ENCODE measurements at regions not wholly inside any gene's neighbourhood (a gene's known extent, or its start where the extent isn't known, plus 50 kb on each side); places are given as distances from the start of the nearest gene placed in this dataset.

DNA sequence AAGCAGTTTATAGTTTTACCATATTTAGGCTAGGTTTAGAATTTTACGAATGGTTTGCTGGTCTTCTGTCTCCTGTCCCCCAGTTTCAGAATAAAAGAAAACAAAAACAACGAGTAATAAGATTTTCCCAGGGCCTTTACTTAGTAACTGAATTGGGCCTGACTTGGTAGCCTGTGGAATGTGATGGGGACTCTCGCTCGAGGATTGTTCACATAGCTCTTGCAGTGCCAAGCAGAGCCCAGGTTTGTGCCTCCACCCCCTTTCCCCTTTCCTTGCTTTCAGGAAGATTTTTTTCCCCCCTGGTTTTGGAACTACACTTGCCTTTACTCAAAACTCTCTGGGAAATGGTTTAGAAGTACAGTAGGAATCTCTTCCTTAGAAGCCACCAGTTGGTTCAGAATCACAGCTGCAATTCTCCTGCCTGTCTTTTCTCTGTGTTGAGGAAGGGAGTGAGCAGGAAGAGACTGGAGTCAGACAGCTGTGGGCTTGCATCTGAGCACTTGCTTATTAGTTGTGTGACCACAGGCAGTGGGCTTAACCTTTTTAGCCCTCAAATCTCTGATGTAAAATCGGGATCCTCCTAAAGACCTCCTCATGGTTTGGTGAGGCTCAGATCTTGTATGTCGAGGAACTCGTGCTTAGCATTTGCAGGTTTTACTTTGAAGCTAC lies 501.2 kb downstream of the PCNX1 start:
- Histone ChIP-seq H3K79me2 (replicated peaks; ENCODE audit: insufficient read depth) (peaks cover 73% of the 10 kb centered on the region), H3F3A (replicated peaks; ENCODE audit: low read depth) (no peaks in the 10 kb centered on the region), H3K27ac (ENCODE audit: low read depth) (no peak overlapping the region), H3K9me2 (ENCODE audit: insufficient read depth) (no peaks in the 10 kb centered on the region), H4K20me1 (replicated peaks; ENCODE audit: insufficient read depth) (no peaks in the 10 kb centered on the region), H3K4me3 (no peak overlapping the region), H3K36me3 (ENCODE audit: insufficient read depth) (no peaks in the 10 kb centered on the region), H3K4me2 (no peak overlapping the region), H3K4me1 (ENCODE audit: insufficient read depth) (no peaks in the 10 kb centered on the region; the same call in 1 of the 2 replicates), H3K27me3 (ENCODE audit: insufficient read depth) (no peaks in the 10 kb centered on the region), H2AFZ (no peak overlapping the region)
- H3K9me3 Mint-ChIP-seq, result no peaks in the 10 kb centered on the region
- DNase-seq (ENCODE audit: low spot score) (peak; percentile 45), ATAC-seq (peak; percentile 86)
- peaks cover 20% of the 10 kb centered on the region for H3K36me3 Mint-ChIP-seq (ENCODE audit: low read depth)
- H3K27me3 Mint-ChIP-seq (ENCODE audit: insufficient read depth, low read depth, poor library complexity), result no peaks in the 10 kb centered on the region
- 0 out of 2 replicates have a peak overlapping the region, but pooled peaks have one; percentile 2 for H3K27ac Mint-ChIP-seq
- TF ChIP-seq JUNB (IDR thresholded peaks at IDR 0.05; ENCODE audit: unreplicated experiment), result no peak
- TF ChIP-seq, protein P1, sequence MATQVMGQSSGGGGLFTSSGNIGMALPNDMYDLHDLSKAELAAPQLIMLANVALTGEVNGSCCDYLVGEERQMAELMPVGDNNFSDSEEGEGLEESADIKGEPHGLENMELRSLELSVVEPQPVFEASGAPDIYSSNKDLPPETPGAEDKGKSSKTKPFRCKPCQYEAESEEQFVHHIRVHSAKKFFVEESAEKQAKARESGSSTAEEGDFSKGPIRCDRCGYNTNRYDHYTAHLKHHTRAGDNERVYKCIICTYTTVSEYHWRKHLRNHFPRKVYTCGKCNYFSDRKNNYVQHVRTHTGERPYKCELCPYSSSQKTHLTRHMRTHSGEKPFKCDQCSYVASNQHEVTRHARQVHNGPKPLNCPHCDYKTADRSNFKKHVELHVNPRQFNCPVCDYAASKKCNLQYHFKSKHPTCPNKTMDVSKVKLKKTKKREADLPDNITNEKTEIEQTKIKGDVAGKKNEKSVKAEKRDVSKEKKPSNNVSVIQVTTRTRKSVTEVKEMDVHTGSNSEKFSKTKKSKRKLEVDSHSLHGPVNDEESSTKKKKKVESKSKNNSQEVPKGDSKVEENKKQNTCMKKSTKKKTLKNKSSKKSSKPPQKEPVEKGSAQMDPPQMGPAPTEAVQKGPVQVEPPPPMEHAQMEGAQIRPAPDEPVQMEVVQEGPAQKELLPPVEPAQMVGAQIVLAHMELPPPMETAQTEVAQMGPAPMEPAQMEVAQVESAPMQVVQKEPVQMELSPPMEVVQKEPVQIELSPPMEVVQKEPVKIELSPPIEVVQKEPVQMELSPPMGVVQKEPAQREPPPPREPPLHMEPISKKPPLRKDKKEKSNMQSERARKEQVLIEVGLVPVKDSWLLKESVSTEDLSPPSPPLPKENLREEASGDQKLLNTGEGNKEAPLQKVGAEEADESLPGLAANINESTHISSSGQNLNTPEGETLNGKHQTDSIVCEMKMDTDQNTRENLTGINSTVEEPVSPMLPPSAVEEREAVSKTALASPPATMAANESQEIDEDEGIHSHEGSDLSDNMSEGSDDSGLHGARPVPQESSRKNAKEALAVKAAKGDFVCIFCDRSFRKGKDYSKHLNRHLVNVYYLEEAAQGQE (IDR thresholded peaks at IDR 0.05; ENCODE audit: unreplicated experiment), result no peak
- TF ChIP-seq ZNF114 (CRISPR knock-in tag; IDR thresholded peaks at IDR 0.05), result no peak
- no peak for TF ChIP-seq STAT1 (IDR thresholded peaks at IDR 0.05; ENCODE audit: unreplicated experiment)
- TF ChIP-seq, protein P2, sequence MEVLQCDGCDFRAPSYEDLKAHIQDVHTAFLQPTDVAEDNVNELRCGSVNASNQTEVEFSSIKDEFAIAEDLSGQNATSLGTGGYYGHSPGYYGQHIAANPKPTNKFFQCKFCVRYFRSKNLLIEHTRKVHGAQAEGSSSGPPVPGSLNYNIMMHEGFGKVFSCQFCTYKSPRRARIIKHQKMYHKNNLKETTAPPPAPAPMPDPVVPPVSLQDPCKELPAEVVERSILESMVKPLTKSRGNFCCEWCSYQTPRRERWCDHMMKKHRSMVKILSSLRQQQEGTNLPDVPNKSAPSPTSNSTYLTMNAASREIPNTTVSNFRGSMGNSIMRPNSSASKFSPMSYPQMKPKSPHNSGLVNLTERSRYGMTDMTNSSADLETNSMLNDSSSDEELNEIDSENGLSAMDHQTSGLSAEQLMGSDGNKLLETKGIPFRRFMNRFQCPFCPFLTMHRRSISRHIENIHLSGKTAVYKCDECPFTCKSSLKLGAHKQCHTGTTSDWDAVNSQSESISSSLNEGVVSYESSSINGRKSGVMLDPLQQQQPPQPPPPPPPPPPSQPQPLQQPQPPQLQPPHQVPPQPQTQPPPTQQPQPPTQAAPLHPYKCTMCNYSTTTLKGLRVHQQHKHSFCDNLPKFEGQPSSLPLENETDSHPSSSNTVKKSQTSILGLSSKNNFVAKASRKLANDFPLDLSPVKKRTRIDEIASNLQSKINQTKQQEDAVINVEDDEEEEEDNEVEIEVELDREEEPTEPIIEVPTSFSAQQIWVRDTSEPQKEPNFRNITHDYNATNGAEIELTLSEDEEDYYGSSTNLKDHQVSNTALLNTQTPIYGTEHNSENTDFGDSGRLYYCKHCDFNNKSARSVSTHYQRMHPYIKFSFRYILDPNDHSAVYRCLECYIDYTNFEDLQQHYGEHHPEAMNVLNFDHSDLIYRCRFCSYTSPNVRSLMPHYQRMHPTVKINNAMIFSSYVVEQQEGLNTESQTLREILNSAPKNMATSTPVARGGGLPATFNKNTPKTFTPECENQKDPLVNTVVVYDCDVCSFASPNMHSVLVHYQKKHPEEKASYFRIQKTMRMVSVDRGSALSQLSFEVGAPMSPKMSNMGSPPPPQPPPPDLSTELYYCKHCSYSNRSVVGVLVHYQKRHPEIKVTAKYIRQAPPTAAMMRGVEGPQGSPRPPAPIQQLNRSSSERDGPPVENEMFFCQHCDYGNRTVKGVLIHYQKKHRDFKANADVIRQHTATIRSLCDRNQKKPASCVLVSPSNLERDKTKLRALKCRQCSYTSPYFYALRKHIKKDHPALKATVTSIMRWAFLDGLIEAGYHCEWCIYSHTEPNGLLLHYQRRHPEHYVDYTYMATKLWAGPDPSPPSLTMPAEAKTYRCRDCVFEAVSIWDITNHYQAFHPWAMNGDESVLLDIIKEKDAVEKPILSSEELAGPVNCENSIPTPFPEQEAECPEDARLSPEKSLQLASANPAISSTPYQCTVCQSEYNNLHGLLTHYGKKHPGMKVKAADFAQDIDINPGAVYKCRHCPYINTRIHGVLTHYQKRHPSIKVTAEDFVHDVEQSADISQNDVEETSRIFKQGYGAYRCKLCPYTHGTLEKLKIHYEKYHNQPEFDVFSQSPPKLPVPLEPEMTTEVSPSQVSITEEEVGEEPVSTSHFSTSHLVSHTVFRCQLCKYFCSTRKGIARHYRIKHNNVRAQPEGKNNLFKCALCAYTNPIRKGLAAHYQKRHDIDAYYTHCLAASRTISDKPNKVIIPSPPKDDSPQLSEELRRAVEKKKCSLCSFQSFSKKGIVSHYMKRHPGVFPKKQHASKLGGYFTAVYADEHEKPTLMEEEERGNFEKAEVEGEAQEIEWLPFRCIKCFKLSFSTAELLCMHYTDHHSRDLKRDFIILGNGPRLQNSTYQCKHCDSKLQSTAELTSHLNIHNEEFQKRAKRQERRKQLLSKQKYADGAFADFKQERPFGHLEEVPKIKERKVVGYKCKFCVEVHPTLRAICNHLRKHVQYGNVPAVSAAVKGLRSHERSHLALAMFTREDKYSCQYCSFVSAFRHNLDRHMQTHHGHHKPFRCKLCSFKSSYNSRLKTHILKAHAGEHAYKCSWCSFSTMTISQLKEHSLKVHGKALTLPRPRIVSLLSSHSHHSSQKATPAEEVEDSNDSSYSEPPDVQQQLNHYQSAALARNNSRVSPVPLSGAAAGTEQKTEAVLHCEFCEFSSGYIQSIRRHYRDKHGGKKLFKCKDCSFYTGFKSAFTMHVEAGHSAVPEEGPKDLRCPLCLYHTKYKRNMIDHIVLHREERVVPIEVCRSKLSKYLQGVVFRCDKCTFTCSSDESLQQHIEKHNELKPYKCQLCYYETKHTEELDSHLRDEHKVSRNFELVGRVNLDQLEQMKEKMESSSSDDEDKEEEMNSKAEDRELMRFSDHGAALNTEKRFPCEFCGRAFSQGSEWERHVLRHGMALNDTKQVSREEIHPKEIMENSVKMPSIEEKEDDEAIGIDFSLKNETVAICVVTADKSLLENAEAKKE (CRISPR knock-in tag; IDR thresholded peaks at IDR 0.05), result no peak
- TF ChIP-seq, protein P3, sequence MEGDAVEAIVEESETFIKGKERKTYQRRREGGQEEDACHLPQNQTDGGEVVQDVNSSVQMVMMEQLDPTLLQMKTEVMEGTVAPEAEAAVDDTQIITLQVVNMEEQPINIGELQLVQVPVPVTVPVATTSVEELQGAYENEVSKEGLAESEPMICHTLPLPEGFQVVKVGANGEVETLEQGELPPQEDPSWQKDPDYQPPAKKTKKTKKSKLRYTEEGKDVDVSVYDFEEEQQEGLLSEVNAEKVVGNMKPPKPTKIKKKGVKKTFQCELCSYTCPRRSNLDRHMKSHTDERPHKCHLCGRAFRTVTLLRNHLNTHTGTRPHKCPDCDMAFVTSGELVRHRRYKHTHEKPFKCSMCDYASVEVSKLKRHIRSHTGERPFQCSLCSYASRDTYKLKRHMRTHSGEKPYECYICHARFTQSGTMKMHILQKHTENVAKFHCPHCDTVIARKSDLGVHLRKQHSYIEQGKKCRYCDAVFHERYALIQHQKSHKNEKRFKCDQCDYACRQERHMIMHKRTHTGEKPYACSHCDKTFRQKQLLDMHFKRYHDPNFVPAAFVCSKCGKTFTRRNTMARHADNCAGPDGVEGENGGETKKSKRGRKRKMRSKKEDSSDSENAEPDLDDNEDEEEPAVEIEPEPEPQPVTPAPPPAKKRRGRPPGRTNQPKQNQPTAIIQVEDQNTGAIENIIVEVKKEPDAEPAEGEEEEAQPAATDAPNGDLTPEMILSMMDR (conservative IDR thresholded peaks at IDR 0.05; ENCODE audit: low read depth in 2 of 2), result no peak
- peaks cover 39% of the 10 kb centered on the region for H3K4me1 Mint-ChIP-seq
- H3K4me3 Mint-ChIP-seq, result no peak overlapping the region

Data from GM23338 (cell line).